ENCODE measurements at regions not wholly inside any gene's neighbourhood (a gene's known extent, or its start where the extent isn't known, plus 50 kb on each side); places are given as distances from the start of the nearest gene placed in this dataset.

- TF ChIP-seq CTCF (IDR thresholded peaks at IDR 0.05) (no peak), POLR2A (IDR thresholded peaks at IDR 0.05) (no peak)
These were observed 78.8 kb downstream of the NR4A2 start for GRCh38 chr2:156253765-156254164.

All from Peyer's patch (tissue), 4 donors.